PFSK-1 (cell line): ENCODE measurements at regions not wholly inside any gene's neighbourhood (a gene's known extent, or its start where the extent isn't known, plus 50 kb on each side); places are given as distances from the start of the nearest gene placed in this dataset.

Experiments used
- FOXP2 ChIP-seq: optimal IDR thresholded peaks from 2 replicates; pipeline ENCODE3; 2011; ENCODE audit warnings: borderline replicate concordance, control low read depth, inconsistent platforms; ENCODE audit not compliant: insufficient read depth; ENCODE audit errors: extremely low read length, extremely low read depth
- POLR2AphosphoS5 ChIP-seq: IDR thresholded peaks from 2 replicates; pipeline ENCODE4 v1.6.1; 2012; ENCODE audit warnings: low read depth, mild to moderate bottlenecking, control low read depth, low read length, moderate library complexity
- SIN3A ChIP-seq: IDR thresholded peaks from 2 replicates; pipeline ENCODE4 v1.6.1; 2012; ENCODE audit warnings: mild to moderate bottlenecking, low read length, moderate library complexity, borderline replicate concordance; ENCODE audit not compliant: insufficient read depth
- TAF1 ChIP-seq: IDR thresholded peaks from 2 replicates; pipeline ENCODE4 v1.6.1; 2012; ENCODE audit warnings: low read length, control low read depth, borderline replicate concordance; ENCODE audit not compliant: insufficient read depth
- TF ChIP-seq, protein P1 (sequence below), 2 experiments: IDR thresholded peaks; 2 replicates each; pipeline versions ENCODE4 v1.6.1 to v1.8.0; 2011 to 2012; ENCODE audit warnings: low read depth in 2 of 2, low read length in 2 of 2, control low read depth in 1 of 2, inconsistent platforms in 1 of 2, mild to moderate bottlenecking in 1 of 2, moderate library complexity in 1 of 2; ENCODE audit not compliant: insufficient read depth in 1 of 2

DNA sequence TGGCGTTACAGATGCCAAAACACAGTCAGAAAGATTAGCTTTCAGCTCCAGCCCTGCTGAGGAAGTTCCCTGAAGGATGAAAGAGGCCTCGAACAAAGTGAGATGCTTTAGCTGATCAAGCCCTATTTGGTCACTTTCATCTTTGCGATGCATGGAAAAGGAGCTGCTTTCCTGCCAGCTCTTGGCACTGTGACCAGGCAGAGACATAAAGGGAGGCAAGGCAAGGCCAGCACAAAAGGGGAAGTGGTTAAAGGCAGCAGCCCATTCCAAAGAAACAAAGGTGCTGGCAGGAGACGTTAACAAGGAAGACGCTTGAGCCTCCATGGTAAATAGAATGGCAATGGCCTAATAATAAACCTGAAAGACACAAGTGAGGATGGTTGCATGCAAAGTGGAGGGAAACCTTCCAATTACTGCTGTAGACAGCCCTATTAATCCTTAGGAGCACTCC lies 617.1 kb upstream of the INTU start:
- TF ChIP-seq FOXP2: no peak

DNA sequence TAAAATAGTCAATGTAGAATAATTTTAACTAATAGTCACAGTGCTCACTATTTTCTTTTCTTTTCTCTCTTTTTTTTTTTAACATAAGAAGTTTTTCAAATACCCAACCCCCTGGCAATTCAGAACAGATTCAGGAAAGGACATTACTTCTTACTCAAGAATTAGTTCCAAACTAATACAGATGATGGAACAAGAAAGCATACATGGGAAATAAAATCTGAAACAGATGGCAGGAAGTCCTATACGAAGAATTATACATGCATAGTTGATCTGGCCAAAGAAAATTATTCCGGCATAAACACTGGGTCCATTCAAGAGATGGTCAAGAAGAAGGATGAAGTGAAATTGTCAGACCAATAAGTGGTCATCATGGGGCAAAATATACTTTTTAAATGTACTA lies 614.4 kb upstream of the INTU start:
- TF ChIP-seq, protein P1, sequence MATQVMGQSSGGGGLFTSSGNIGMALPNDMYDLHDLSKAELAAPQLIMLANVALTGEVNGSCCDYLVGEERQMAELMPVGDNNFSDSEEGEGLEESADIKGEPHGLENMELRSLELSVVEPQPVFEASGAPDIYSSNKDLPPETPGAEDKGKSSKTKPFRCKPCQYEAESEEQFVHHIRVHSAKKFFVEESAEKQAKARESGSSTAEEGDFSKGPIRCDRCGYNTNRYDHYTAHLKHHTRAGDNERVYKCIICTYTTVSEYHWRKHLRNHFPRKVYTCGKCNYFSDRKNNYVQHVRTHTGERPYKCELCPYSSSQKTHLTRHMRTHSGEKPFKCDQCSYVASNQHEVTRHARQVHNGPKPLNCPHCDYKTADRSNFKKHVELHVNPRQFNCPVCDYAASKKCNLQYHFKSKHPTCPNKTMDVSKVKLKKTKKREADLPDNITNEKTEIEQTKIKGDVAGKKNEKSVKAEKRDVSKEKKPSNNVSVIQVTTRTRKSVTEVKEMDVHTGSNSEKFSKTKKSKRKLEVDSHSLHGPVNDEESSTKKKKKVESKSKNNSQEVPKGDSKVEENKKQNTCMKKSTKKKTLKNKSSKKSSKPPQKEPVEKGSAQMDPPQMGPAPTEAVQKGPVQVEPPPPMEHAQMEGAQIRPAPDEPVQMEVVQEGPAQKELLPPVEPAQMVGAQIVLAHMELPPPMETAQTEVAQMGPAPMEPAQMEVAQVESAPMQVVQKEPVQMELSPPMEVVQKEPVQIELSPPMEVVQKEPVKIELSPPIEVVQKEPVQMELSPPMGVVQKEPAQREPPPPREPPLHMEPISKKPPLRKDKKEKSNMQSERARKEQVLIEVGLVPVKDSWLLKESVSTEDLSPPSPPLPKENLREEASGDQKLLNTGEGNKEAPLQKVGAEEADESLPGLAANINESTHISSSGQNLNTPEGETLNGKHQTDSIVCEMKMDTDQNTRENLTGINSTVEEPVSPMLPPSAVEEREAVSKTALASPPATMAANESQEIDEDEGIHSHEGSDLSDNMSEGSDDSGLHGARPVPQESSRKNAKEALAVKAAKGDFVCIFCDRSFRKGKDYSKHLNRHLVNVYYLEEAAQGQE (IDR thresholded peaks at IDR 0.05; ENCODE audit: insufficient read depth in 1 of 2, low read depth in 2 of 2, low read length in 2 of 2): no peak
- TF ChIP-seq SIN3A: no peak
- no peak for TF ChIP-seq TAF1
- TF ChIP-seq FOXP2: no peak
- no peak for TF ChIP-seq POLR2AphosphoS5

DNA sequence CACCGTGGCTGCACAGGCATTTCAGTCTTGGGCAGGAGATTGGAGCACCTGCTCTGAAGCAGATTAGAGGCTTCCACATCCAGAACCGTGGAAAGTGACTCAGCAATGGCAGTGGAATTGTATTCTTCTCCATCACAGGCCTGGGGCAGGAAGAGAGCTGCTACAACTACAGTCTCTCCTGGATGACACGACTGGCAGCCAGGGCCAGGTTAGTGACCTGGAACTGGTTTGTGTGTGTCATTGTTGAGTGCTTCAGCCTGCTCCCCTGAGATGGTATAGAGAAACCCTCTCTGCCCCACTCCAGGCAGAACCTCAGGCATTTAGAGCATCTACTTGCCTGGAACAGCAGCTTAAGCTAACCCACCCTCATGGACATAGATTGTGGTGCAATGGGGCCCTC lies 596.5 kb upstream of the INTU start:
- TF ChIP-seq, protein P1 (IDR thresholded peaks at IDR 0.05; ENCODE audit: insufficient read depth in 1 of 2, low read depth in 2 of 2, low read length in 2 of 2): no peak
- TF ChIP-seq FOXP2 (no peak), TAF1 (no peak), POLR2AphosphoS5 (no peak)

DNA sequence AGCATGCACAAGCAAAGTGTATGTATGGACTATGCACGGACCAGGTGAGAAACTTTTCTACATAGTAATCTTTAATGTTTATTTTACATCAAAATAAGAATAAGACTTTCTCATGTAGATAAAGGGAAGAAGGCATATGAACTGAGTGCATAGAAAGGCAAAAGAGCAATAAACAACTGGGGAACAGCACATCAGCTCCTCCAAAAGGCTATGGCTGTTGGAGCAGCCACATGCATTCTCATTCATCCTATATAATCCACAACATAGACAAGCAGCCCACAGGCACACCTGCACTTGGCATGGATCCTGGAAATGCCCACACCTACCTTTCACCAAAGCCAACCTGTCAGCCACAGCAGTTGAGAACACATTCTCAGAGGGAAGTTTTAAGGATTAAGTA lies 586.9 kb upstream of the INTU start:
- no peak for TF ChIP-seq SIN3A
- TF ChIP-seq, protein P1 (IDR thresholded peaks at IDR 0.05; ENCODE audit: insufficient read depth in 1 of 2, low read depth in 2 of 2, low read length in 2 of 2): no peak
- no peak for TF ChIP-seq FOXP2
- TF ChIP-seq POLR2AphosphoS5: no peak
- TF ChIP-seq TAF1: no peak

DNA sequence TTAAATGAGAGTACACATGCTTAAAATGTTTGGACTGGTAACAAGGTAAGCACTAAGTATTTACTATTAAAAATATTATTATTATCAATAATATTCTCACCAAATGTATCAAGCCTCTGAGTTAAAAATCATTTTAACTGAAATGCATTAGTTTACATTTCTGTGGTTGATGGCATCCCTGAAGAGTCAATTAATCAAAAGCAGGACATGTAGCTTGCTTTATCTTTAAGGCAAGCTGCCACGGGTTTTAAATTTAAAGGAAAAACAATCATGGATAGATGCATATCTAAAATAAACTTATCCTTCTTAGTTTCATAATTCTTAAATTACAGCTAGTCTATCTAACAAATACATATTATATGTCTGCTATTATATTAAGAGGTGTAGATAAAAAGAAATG lies 584.8 kb upstream of the INTU start:
- TF ChIP-seq FOXP2 (no peak), POLR2AphosphoS5 (no peak), SIN3A (no peak), TAF1 (no peak)
- TF ChIP-seq, protein P1 (IDR thresholded peaks at IDR 0.05; ENCODE audit: insufficient read depth in 1 of 2, low read depth in 2 of 2, low read length in 2 of 2): no peak

DNA sequence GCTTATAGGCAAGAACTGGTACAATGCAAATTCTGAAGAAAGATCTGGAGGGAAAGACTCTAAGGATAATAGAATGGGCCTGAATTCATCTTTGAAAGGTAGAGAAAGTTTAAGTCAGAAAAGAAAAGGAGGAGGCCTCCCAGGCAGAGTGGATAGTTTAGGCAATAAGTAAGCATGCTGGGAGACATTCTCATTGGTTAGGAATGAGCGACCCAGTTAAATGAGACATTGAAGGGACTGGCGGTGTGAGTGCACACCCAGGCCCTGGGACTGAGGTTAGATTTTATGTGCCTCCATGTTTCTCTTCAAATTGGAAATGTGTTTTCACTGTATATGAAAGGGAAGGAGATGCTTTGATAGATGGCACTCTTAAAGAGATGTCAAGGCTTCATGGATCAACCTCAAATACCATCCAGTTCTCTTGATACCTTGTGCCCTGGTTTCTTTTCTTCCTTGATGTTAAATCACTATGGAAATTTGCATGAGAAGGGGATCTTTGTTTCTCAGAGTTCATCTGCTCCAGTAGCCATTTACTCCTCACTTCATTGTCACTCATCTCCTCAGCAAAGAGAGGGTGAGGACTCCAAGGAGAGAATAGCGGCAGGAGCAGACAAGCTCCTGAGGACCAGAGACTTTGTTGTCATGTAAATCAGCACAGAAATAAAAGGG lies 584.2 kb upstream of the INTU start:
- TF ChIP-seq POLR2AphosphoS5: no peak
- TF ChIP-seq TAF1: no peak
- no peak for TF ChIP-seq FOXP2
- TF ChIP-seq, protein P1 (IDR thresholded peaks at IDR 0.05; ENCODE audit: insufficient read depth in 1 of 2, low read depth in 2 of 2, low read length in 2 of 2): no peak
- TF ChIP-seq SIN3A: no peak
